Smooth muscle cell (in vitro differentiated cells): ENCODE measurements at regions not wholly inside any gene's neighbourhood (a gene's known extent, or its start where the extent isn't known, plus 50 kb on each side); places are given as distances from the start of the nearest gene placed in this dataset.

Source experiments
- DNase-seq: peaks from one replicate; lab custom pipeline; 2025; ENCODE audit not compliant: unreplicated experiment; lab: John Stamatoyannopoulos, UW
- H2AFZ ChIP-seq: fragments of 200-600 bp; sonication (generic); 2 replicates; pipeline ENCODE4 v1.6.0; 2016; ENCODE audit warnings: antibody characterized with exemption, low read depth, mild to moderate bottlenecking
- H3F3A ChIP-seq: fragments of 200-600 bp; sonication (generic); 2 replicates; pipeline ENCODE4 v1.6.0; 2017; ENCODE audit warnings: antibody characterized with exemption, low read depth
- H3K27ac ChIP-seq: fragments of 200-600 bp; sonication (generic); 2 replicates; pipeline ENCODE4 v1.5.1; 2016; ENCODE audit warnings: low read depth, mild to moderate bottlenecking
- H3K27me3 ChIP-seq: fragments of 200-600 bp; sonication (generic); 2 replicates; pipeline ENCODE4 v1.6.1; 2016; ENCODE audit warnings: low read depth, mild to moderate bottlenecking
- H3K36me3 ChIP-seq: fragments of 200-600 bp; sonication (generic); 2 replicates; pipeline ENCODE4 v1.5.1; 2016; ENCODE audit warnings: low read depth
- H3K4me1 ChIP-seq: fragments of 200-600 bp; sonication (generic); 2 replicates; pipeline ENCODE4 v1.5.1; 2016; ENCODE audit warnings: low read depth
- H3K4me2 ChIP-seq: fragments of 200-600 bp; sonication (generic); 2 replicates; pipeline ENCODE4 v1.6.0; 2016; ENCODE audit warnings: mild to moderate bottlenecking
- H3K4me3 ChIP-seq: fragments of 200-600 bp; sonication (generic); 2 replicates; pipeline ENCODE4 v1.5.1; 2016; ENCODE audit warnings: mild to moderate bottlenecking
- H3K79me2 ChIP-seq: fragments of 200-600 bp; sonication (generic); 2 replicates; pipeline ENCODE4 v1.6.0; 2016; ENCODE audit warnings: low read depth, mild to moderate bottlenecking
- H3K9ac ChIP-seq: fragments of 200-600 bp; sonication (generic); 2 replicates; pipeline ENCODE4 v1.6.0; 2016; ENCODE audit warnings: low read depth
- H3K9me3 ChIP-seq: fragments of 200-600 bp; sonication (generic); replicated peaks from 2 replicates; pipeline ENCODE4 v1.5.1; 2016; ENCODE audit warnings: low read depth
- H4K20me1 ChIP-seq: fragments of 200-600 bp; sonication (generic); 2 replicates; pipeline ENCODE4 v1.6.0; 2016; ENCODE audit warnings: low read depth
- CTCF ChIP-seq: fragments of 200-600 bp; sonication (generic); IDR thresholded peaks from 2 replicates; pipeline ENCODE4 v1.5.1; 2017; ENCODE audit warnings: borderline replicate concordance, mild to moderate bottlenecking, antibody characterized with exemption; ENCODE audit not compliant: insufficient read depth, poor library complexity, severe bottlenecking
- WGBS: methylation state at CpG from one replicate; pipeline ENCODE4 v1.1.7; 2016; ENCODE audit warnings: low lambda C conversion rate; 5-methylcytosine and 5-hydroxymethylcytosine counted together

- DNase-seq, result no peak
Measured at GRCh38 chr6:14873101-14873500, 372.8 kb upstream of the JARID2 start.

GRCh38 chr6:14873781-14874441, 372.0 kb upstream of the JARID2 start:
- Histone ChIP-seq H3K36me3 (no peaks in the 10 kb centered on the region), H3K4me1 (peaks cover 4% of the 10 kb centered on the region), H3K27ac (no peak overlapping the region), H3K4me2 (no peak overlapping the region), H3K9me3 (no peaks in the 10 kb centered on the region), H4K20me1 (no peaks in the 10 kb centered on the region), H3K9ac (no peak overlapping the region), H3F3A (peaks cover 9% of the 10 kb centered on the region), H3K27me3 (no peaks in the 10 kb centered on the region), H3K4me3 (no peak overlapping the region), H2AFZ (no peak overlapping the region), H3K79me2 (no peaks in the 10 kb centered on the region)
- no peak for DNase-seq
- WGBS, result 90% methylated on average over 3 of the region's 3 CpGs
- TF ChIP-seq CTCF, result no peak

More at GRCh38 chr6:14873101-14873500, 372.8 kb upstream of the JARID2 start:
- Histone ChIP-seq H3F3A (peaks cover 9% of the 10 kb centered on the region), H3K36me3 (no peaks in the 10 kb centered on the region), H3K9me3 (no peaks in the 10 kb centered on the region), H4K20me1 (no peaks in the 10 kb centered on the region), H3K27me3 (no peaks in the 10 kb centered on the region), H3K4me2 (no peak overlapping the region), H2AFZ (no peak overlapping the region), H3K27ac (no peak overlapping the region), H3K4me1 (peaks cover 4% of the 10 kb centered on the region), H3K79me2 (no peaks in the 10 kb centered on the region), H3K4me3 (no peak overlapping the region), H3K9ac (no peak overlapping the region)
- no peak for TF ChIP-seq CTCF
- WGBS, result 93% methylated on average over 2 of the region's 2 CpGs

GRCh38 chr6:14874975-14875480, 370.8 kb upstream of the JARID2 start:
- Histone ChIP-seq H3K4me1 (peaks cover 5% of the 10 kb centered on the region), H3K79me2 (no peaks in the 10 kb centered on the region), H3F3A (peaks cover 9% of the 10 kb centered on the region), H3K4me2 (no peak overlapping the region), H3K9me3 (no peaks in the 10 kb centered on the region), H3K27me3 (no peaks in the 10 kb centered on the region), H3K9ac (no peak overlapping the region), H3K4me3 (no peak overlapping the region), H3K27ac (no peak overlapping the region), H2AFZ (no peak overlapping the region), H3K36me3 (no peaks in the 10 kb centered on the region), H4K20me1 (no peaks in the 10 kb centered on the region)
- TF ChIP-seq CTCF, result no peak
- 99% methylated on average over 4 of the region's 4 CpGs for WGBS
- DNase-seq, result no peak
